HCT116 (cell line): ENCODE measurements at regions not wholly inside any gene's neighbourhood (a gene's known extent, or its start where the extent isn't known, plus 50 kb on each side); places are given as distances from the start of the nearest gene placed in this dataset.

Experiments
- ATAC-seq: fragments of 200-7000 bp; cut with Tn5 transposase; 2 replicates; pipeline ENCODE4 v1.9.1; 2020; ENCODE audit warnings: mild to moderate bottlenecking, moderate library complexity
- BruUV-seq: library from RNA; stranded (reverse); fragments of 400-500 nt; replicated peaks from 2 replicates; lab custom pipeline; 2021; lab: Mats Ljungman, UMichigan
- CTCF ChIA-PET: fragments of 300-600 bp; sonication (Branson Sonifier 250); formaldehyde crosslinking; loops from one replicate; lab custom pipeline; 2021; ENCODE audit warnings: antibody characterized with exemption; lab: Charles Lee
- POLR2A ChIA-PET: fragments of 300-600, 350-600 bp; sonication (Branson Sonifier 250); formaldehyde crosslinking; loops from one replicate; lab custom pipeline; 2021; ENCODE audit warnings: antibody characterized with exemption; lab: Charles Lee
- RAD21 ChIA-PET, 2 experiments: fragments of 300-600 bp; sonication (Branson Sonifier 250); formaldehyde crosslinking; loops; one replicate each; lab custom pipeline; 2023; ENCODE audit warnings: low total read pairs in 2 of 2; ENCODE audit not compliant: uncharacterized antibody in 2 of 2, unreplicated experiment in 2 of 2, low non-redundant PET in 1 of 2; lab: Charles Lee
- DNase-seq: peaks from one replicate; pipeline ENCODE4 v3.0.0-alpha.2; 2010; ENCODE audit warnings: low read depth, low spot score
- H2AFZ ChIP-seq: fragments of 200-600 bp; shearing (Covaris generic), sonication (generic); 2 replicates; pipeline ENCODE4 v1.6.1; 2017; ENCODE audit warnings: low read depth, mixed run types, mixed read lengths, antibody characterized with exemption, low read length; ENCODE audit not compliant: poor library complexity, severe bottlenecking
- H3K27ac ChIP-seq: 2 replicates; pipeline ENCODE4 v1.5.1; 2012; ENCODE audit warnings: low read depth, low read length
- H3K27me3 ChIP-seq: fragments of 200-600 bp; sonication (generic); 2 replicates; pipeline ENCODE4 v1.6.1; 2016; ENCODE audit warnings: mixed run types, low read length, mixed read lengths; ENCODE audit not compliant: insufficient read depth
- H3K36me3 ChIP-seq, 2 experiments: fragments of 200-500 bp in 1 of 2; fragments of 200-600 bp in 1 of 2; sonication (Bioruptor generic) in 1 of 2; sonication (generic) in 1 of 2; 2 replicates each; pipeline versions ENCODE4 v1.5.1 to v1.6.1; 2014 to 2016; ENCODE audit warnings: low read length in 2 of 2, inconsistent platforms in 1 of 2, mixed read lengths in 1 of 2, mixed run types in 1 of 2; ENCODE audit not compliant: insufficient read depth in 2 of 2, control insufficient read depth in 1 of 2
- H3K4me1 ChIP-seq, 2 experiments: fragments of 200-600 bp in 1 of 2; sonication (generic) in 1 of 2; 2 replicates each; pipeline versions ENCODE4 v1.5.1 to v1.6.1; 2012 to 2017; ENCODE audit warnings: low read length in 2 of 2, inconsistent platforms in 1 of 2, mild to moderate bottlenecking in 1 of 2, mixed read lengths in 1 of 2, mixed run types in 1 of 2, moderate library complexity in 1 of 2; ENCODE audit not compliant: insufficient read depth in 2 of 2, control insufficient read depth in 1 of 2
- H3K4me2 ChIP-seq: fragments of 200-600 bp; sonication (generic); 2 replicates; pipeline ENCODE4 v1.6.1; 2017; ENCODE audit warnings: mixed run types, low read length, mixed read lengths
- H3K4me3 ChIP-seq, 2 experiments: fragments of 200-600 bp in 1 of 2; sonication (generic) in 1 of 2; replicated peaks in 1 of 2; 2 replicates each; pipeline ENCODE4 v1.5.1; 2011 to 2016; ENCODE audit warnings: low read length in 2 of 2, control low read depth in 1 of 2, low read depth in 1 of 2, mild to moderate bottlenecking in 1 of 2, mixed read lengths in 1 of 2, mixed run types in 1 of 2
- H3K79me2 ChIP-seq: fragments of 200-600 bp; sonication (generic); 2 replicates; pipeline ENCODE4 v1.6.1; 2017; ENCODE audit warnings: mild to moderate bottlenecking, mixed run types, low read length, moderate library complexity, mixed read lengths; ENCODE audit not compliant: insufficient read depth
- H3K9ac ChIP-seq: fragments of 200-600 bp; sonication (generic); 2 replicates; pipeline ENCODE4 v1.6.1; 2016; ENCODE audit warnings: low read length, mixed read lengths
- H3K9me2 ChIP-seq: fragments of 200-600 bp; sonication (generic), shearing (Covaris generic); 2 replicates; pipeline ENCODE4 v1.6.1; 2017; ENCODE audit warnings: mixed run types, mild to moderate bottlenecking, moderate library complexity; ENCODE audit not compliant: insufficient read depth
- H3K9me3 ChIP-seq, 2 experiments: fragments of 200-500 bp in 1 of 2; fragments of 200-600 bp in 1 of 2; sonication (Bioruptor generic) in 1 of 2; sonication (generic) in 1 of 2; 2 replicates each; pipeline ENCODE4 v1.6.1; 2014 to 2017; ENCODE audit warnings: low read length in 2 of 2, mixed read lengths in 2 of 2, inconsistent platforms in 1 of 2, low read depth in 1 of 2, mild to moderate bottlenecking in 1 of 2, mixed run types in 1 of 2, moderate library complexity in 1 of 2; ENCODE audit not compliant: control insufficient read depth in 1 of 2, insufficient read depth in 1 of 2
- H4K20me1 ChIP-seq: fragments of 200-600 bp; sonication (generic), shearing (Covaris generic); 2 replicates; pipeline ENCODE4 v1.6.1; 2017; ENCODE audit warnings: mixed run types, mild to moderate bottlenecking, moderate library complexity; ENCODE audit not compliant: insufficient read depth
- ATF3 ChIP-seq: IDR thresholded peaks from 2 replicates; pipeline ENCODE4 v1.6.1; 2012
- CEBPB ChIP-seq: IDR thresholded peaks from 2 replicates; pipeline ENCODE4 v1.6.1; 2012; ENCODE audit warnings: low read depth
- EGR1 ChIP-seq: IDR thresholded peaks from 2 replicates; pipeline ENCODE4 v1.6.1; 2012; ENCODE audit warnings: low read depth
- EZH2 ChIP-seq: fragments of 200-600 bp; sonication (generic); IDR thresholded peaks from 2 replicates; pipeline ENCODE4 v1.6.1; 2017; ENCODE audit warnings: antibody characterized with exemption, mixed run types
- EZH2phosphoT487 ChIP-seq: fragments of 200-600 bp; IDR thresholded peaks from 2 replicates; pipeline ENCODE4 v1.6.1; 2018; ENCODE audit warnings: antibody characterized with exemption, borderline replicate concordance
- FOSL1 ChIP-seq: IDR thresholded peaks from 2 replicates; pipeline ENCODE4 v1.6.1; 2012; ENCODE audit warnings: low read depth
- JUND ChIP-seq: IDR thresholded peaks from 2 replicates; pipeline ENCODE4 v1.6.1; 2012
- POLR2A ChIP-seq: IDR thresholded peaks from 2 replicates; pipeline ENCODE4 v1.7.0; 2011; ENCODE audit warnings: borderline replicate concordance; ENCODE audit not compliant: insufficient read depth, insufficient read length; ENCODE audit errors: extremely low read depth
- POLR2AphosphoS5 ChIP-seq: IDR thresholded peaks from 2 replicates; pipeline ENCODE4 v1.6.1; 2011; ENCODE audit warnings: mild to moderate bottlenecking, low read depth, low read length, moderate library complexity
- RAD21 ChIP-seq: IDR thresholded peaks from 2 replicates; pipeline ENCODE4 v1.6.1; 2012; ENCODE audit warnings: low read depth, mild to moderate bottlenecking
- SRF ChIP-seq: IDR thresholded peaks from 2 replicates; pipeline ENCODE4 v1.6.1; 2012; ENCODE audit warnings: low read depth
- TCF7L2 ChIP-seq: IDR thresholded peaks from 2 replicates; pipeline ENCODE4 v1.7.0; 2011; ENCODE audit warnings: borderline replicate concordance, inconsistent platforms; ENCODE audit not compliant: insufficient read depth, insufficient read length; ENCODE audit errors: extremely low read depth
- YY1 ChIP-seq: IDR thresholded peaks from 2 replicates; pipeline ENCODE4 v1.6.1; 2011; ENCODE audit warnings: low read length, low read depth, moderate library complexity, mild to moderate bottlenecking; ENCODE audit not compliant: insufficient replicate concordance; ENCODE audit errors: extremely low read depth
- ZBTB33 ChIP-seq: IDR thresholded peaks from 2 replicates; pipeline ENCODE4 v1.6.1; 2011; ENCODE audit warnings: mild to moderate bottlenecking, low read length, moderate library complexity; ENCODE audit not compliant: insufficient replicate concordance; ENCODE audit errors: extremely low read depth
- ZNF274 ChIP-seq: fragments of 200-500 bp; sonication (Bioruptor generic); IDR thresholded peaks from 2 replicates; pipeline ENCODE4 v1.6.1; 2014; ENCODE audit warnings: mild to moderate bottlenecking, low read depth, low read length, inconsistent platforms
- intact Hi-C: fragments of 100-400 bp; cut with micrococcal nuclease; formaldehyde crosslinking; loops from 2 replicates; pipeline ENCODE4 v1.10.0; 2022
- TF ChIP-seq, protein P1 (sequence below): IDR thresholded peaks from 2 replicates; pipeline ENCODE4 v1.6.1; 2012; ENCODE audit warnings: low read depth

- intact Hi-C loops, result no loop called here
- Histone ChIP-seq H4K20me1 (no peaks in the 10 kb centered on the region), H3K4me3 (no peak overlapping the region), H3K27ac (no peak overlapping the region), H3K9ac (no peak overlapping the region), H3K4me1 (no peaks in the 10 kb centered on the region), H3K9me3 (no peaks in the 10 kb centered on the region), H3K9me2 (no peaks in the 10 kb centered on the region), H3K27me3 (no peaks in the 10 kb centered on the region), H3K4me2 (no peak overlapping the region), H3K36me3 (no peaks in the 10 kb centered on the region), H3K79me2 (no peaks in the 10 kb centered on the region), H2AFZ (no peak overlapping the region)
- TF ChIP-seq TCF7L2 (no peak), SRF (no peak), YY1 (no peak), POLR2AphosphoS5 (no peak), JUND (no peak), POLR2A (no peak), FOSL1 (no peak), EZH2phosphoT487 (no peak), RAD21 (no peak), CEBPB (no peak), EGR1 (no peak), ZNF274 (no peak), ATF3 (no peak), ZBTB33 (no peak), EZH2 (no peak)
- TF ChIP-seq, protein P1, sequence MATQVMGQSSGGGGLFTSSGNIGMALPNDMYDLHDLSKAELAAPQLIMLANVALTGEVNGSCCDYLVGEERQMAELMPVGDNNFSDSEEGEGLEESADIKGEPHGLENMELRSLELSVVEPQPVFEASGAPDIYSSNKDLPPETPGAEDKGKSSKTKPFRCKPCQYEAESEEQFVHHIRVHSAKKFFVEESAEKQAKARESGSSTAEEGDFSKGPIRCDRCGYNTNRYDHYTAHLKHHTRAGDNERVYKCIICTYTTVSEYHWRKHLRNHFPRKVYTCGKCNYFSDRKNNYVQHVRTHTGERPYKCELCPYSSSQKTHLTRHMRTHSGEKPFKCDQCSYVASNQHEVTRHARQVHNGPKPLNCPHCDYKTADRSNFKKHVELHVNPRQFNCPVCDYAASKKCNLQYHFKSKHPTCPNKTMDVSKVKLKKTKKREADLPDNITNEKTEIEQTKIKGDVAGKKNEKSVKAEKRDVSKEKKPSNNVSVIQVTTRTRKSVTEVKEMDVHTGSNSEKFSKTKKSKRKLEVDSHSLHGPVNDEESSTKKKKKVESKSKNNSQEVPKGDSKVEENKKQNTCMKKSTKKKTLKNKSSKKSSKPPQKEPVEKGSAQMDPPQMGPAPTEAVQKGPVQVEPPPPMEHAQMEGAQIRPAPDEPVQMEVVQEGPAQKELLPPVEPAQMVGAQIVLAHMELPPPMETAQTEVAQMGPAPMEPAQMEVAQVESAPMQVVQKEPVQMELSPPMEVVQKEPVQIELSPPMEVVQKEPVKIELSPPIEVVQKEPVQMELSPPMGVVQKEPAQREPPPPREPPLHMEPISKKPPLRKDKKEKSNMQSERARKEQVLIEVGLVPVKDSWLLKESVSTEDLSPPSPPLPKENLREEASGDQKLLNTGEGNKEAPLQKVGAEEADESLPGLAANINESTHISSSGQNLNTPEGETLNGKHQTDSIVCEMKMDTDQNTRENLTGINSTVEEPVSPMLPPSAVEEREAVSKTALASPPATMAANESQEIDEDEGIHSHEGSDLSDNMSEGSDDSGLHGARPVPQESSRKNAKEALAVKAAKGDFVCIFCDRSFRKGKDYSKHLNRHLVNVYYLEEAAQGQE, result no peak
- no TSS peak for BruUV-seq
- ChIA-PET CTCF (no interaction called here), POLR2A (no interaction called here), RAD21 (no interaction called here)
- no peak for ATAC-seq
- no peak for DNase-seq
These were observed 128.8 kb upstream of the ZBTB20 start for GRCh38 chr3:115275896-115276295.
